ENCODE measurements at regions not wholly inside any gene's neighbourhood (a gene's known extent, or its start where the extent isn't known, plus 50 kb on each side); places are given as distances from the start of the nearest gene placed in this dataset.

DNA sequence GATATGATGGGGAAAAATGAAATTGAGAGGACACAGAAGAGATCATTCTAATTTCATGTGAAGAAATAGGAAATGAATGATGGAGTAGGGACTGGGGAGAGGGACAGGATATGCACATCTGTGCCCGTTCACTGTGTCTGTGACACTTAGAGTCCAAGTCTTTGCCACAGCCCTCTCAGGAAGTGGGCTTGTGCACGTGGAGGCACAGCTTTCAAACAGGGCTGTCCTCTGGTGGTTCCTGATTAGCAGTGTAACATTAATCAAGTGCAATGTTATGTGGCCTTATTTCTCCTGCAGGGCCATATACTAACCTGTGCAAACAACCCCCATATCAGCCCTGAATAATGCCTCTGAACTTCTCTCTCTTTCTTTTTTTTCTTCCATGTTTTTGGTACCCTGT is 312.2 kb upstream of the FAM98A start:
- TF ChIP-seq, protein P1, sequence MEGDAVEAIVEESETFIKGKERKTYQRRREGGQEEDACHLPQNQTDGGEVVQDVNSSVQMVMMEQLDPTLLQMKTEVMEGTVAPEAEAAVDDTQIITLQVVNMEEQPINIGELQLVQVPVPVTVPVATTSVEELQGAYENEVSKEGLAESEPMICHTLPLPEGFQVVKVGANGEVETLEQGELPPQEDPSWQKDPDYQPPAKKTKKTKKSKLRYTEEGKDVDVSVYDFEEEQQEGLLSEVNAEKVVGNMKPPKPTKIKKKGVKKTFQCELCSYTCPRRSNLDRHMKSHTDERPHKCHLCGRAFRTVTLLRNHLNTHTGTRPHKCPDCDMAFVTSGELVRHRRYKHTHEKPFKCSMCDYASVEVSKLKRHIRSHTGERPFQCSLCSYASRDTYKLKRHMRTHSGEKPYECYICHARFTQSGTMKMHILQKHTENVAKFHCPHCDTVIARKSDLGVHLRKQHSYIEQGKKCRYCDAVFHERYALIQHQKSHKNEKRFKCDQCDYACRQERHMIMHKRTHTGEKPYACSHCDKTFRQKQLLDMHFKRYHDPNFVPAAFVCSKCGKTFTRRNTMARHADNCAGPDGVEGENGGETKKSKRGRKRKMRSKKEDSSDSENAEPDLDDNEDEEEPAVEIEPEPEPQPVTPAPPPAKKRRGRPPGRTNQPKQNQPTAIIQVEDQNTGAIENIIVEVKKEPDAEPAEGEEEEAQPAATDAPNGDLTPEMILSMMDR (IDR thresholded peaks at IDR 0.05), result no peak
- no peak for TF ChIP-seq POLR2A (IDR thresholded peaks at IDR 0.05)
